Activated CD4-positive, alpha-beta memory T cell treated with anti-CD3 and anti-CD28 coated beads, Interleukin-2, amount 10 ng/mL, durations not matched to agents 7 days and 5 days (primary cell): ENCODE measurements at regions not wholly inside any gene's neighbourhood (a gene's known extent, or its start where the extent isn't known, plus 50 kb on each side); places are given as distances from the start of the nearest gene placed in this dataset.

Experiments
- CTCF ChIA-PET: fragments of 350-600 bp; sonication (Branson Sonifier 250); formaldehyde crosslinking; loops from one replicate; lab custom pipeline; 2021; ENCODE audit warnings: antibody characterized with exemption, inconsistent platforms; lab: Charles Lee
- POLR2A ChIA-PET: fragments of 350-600 bp; sonication (Branson Sonifier 250); formaldehyde crosslinking; loops from one replicate; lab custom pipeline; 2021; ENCODE audit warnings: antibody characterized with exemption; lab: Charles Lee
- DNase-seq: peaks from one replicate; pipeline ENCODE4 v3.0.0-alpha.2; 2020
- H3K27ac Mint-ChIP-seq: one replicate; pipeline ENCODE4 v1.8.0; 2021; ENCODE audit warnings: mild to moderate bottlenecking, mixed read lengths
- H3K27me3 Mint-ChIP-seq: one replicate; pipeline ENCODE4 v1.8.0; 2021; ENCODE audit warnings: mixed read lengths
- H3K36me3 Mint-ChIP-seq: one replicate; pipeline ENCODE4 v1.8.0; 2021; ENCODE audit warnings: low read depth, mixed read lengths
- H3K4me1 Mint-ChIP-seq: one replicate; pipeline ENCODE4 v1.8.0; 2021; ENCODE audit warnings: mixed read lengths
- H3K4me3 Mint-ChIP-seq: one replicate; pipeline ENCODE4 v1.8.0; 2021; ENCODE audit warnings: mild to moderate bottlenecking, mixed read lengths
- H3K9me3 Mint-ChIP-seq: one replicate; pipeline ENCODE4 v1.8.0; 2021; ENCODE audit warnings: mixed read lengths

DNA sequence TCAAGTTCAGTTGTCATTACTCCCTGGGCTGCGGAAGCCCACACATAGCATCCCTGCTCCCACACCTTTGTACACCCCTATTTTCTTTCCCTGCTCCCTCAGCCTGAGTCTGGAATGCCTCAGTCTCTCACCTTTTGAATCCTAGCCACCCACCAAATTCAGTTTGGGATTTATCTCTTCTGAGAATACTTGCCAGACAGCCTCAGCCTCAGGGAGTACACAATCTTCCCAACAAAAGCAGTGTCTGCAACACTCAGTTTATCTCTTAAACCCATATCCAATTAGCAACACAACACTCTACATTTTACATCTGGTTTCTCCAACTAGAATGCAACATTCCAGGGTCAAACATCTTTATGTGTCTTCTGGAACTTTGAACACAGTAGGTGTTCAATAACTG, 190.2 kb downstream of the GPAM start:
- no peak overlapping the region for H3K4me3 Mint-ChIP-seq
- DNase-seq: no peak
- CTCF ChIA-PET: no interaction called here
- no peak overlapping the region for H3K27ac Mint-ChIP-seq
- H3K4me1 Mint-ChIP-seq: no peaks in the 10 kb centered on the region
- POLR2A ChIA-PET: no interaction called here
- H3K36me3 Mint-ChIP-seq: no peaks in the 10 kb centered on the region
- no peaks in the 10 kb centered on the region for H3K9me3 Mint-ChIP-seq
- no peaks in the 10 kb centered on the region for H3K27me3 Mint-ChIP-seq

GRCh38 chr10:111993872-111994426, 189.6 kb downstream of the GPAM start:
- no peaks in the 10 kb centered on the region for H3K27me3 Mint-ChIP-seq

DNA sequence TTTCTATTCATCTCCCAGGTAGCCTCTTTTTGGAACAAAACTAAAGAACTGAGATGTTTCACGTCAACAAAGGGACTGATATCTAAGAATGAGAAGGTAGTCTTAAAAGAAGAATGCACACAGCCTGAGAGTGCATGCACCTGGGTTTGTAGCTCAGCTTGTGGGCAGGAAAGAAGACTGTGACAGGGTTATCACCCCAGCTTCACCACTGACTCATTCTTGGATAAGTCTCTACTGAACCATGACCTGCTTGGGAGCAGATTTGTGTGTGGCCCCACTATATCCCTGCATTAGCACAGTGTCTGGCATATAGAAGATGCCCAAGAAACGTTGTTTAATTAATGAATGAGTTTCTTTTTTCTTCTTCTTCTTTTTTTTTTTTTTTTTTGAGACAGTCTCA, 187.5 kb downstream of the GPAM start:
- no peak for DNase-seq
- CTCF ChIA-PET: no interaction called here
- no peaks in the 10 kb centered on the region for H3K36me3 Mint-ChIP-seq
- H3K9me3 Mint-ChIP-seq: no peaks in the 10 kb centered on the region
- no peak overlapping the region for H3K4me3 Mint-ChIP-seq
- no peak overlapping the region for H3K27ac Mint-ChIP-seq
- no peaks in the 10 kb centered on the region for H3K4me1 Mint-ChIP-seq
- H3K27me3 Mint-ChIP-seq: no peaks in the 10 kb centered on the region
- POLR2A ChIA-PET: no interaction called here

More at GRCh38 chr10:111993872-111994426, 189.6 kb downstream of the GPAM start:
- POLR2A ChIA-PET: no interaction called here
- no peak for DNase-seq
- CTCF ChIA-PET: interaction anchor here (1.1 kb wide), 1 partner anchor 13 kb away, joined by 3 read pairs; no protein-coding TSS in a partner anchor
- Mint-ChIP-seq H3K4me3 (no peak overlapping the region), H3K9me3 (no peaks in the 10 kb centered on the region), H3K4me1 (no peaks in the 10 kb centered on the region), H3K27ac (no peak overlapping the region), H3K36me3 (no peaks in the 10 kb centered on the region)

DNA sequence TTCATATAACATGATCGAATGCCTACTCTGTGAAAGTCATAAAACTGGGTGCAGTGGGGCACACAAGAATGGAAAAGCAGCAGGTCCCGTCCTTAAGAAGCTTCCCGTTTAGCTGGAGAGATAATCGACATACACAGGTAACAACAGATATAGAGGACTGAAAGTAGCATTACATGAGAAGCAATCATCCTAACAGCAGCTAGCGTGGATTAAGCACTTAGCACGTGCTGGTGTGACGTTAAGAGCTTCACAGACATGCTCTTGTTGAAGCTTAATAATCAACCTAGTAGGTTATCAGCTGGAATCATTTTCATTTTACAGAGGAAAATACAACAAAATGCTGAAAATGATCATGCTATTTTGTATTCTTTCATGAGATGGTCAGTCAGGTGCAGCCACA, 184.8 kb downstream of the GPAM start:
- Mint-ChIP-seq H3K36me3 (no peaks in the 10 kb centered on the region), H3K4me1 (no peaks in the 10 kb centered on the region), H3K27me3 (no peaks in the 10 kb centered on the region), H3K9me3 (no peaks in the 10 kb centered on the region), H3K4me3 (no peak overlapping the region), H3K27ac (no peak overlapping the region)
- POLR2A ChIA-PET: no interaction called here
- DNase-seq: no peak
- CTCF ChIA-PET: no interaction called here

DNA sequence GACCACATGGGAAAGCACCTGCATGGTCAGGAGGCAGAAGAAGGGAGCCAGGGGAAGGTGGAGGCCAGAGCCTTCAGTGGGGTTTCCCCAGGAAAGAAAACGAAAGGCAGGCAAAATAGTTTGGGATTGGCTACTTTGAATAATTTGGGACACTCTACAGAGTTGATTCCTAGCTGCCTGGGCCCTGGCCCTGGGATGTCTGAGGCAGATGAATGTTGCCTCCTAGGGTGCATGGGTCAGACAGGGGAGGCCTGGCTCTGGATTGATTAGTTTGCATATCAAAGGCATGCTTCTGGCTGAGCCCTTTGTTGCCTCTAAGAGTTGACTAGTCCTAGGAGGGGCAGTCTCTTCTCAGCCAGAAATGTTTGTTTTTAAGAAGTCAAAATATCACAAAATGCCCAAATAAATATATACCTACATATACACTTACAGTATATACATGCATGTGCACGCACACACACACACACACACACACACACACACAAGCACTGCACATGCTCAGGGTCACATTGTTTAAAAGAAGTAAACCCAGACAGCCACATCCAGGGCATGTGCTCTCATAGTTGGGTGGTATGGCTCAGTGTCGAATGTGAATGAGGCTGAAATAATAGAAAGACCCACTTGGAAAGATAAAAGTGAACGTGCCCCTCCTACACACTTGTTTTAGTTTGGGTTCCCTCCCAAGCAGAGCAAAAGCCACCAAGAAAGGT, 184.2 kb downstream of the GPAM start:
- Mint-ChIP-seq H3K36me3 (no peaks in the 10 kb centered on the region), H3K4me1 (no peaks in the 10 kb centered on the region), H3K9me3 (no peaks in the 10 kb centered on the region), H3K27me3 (no peaks in the 10 kb centered on the region), H3K4me3 (no peak overlapping the region), H3K27ac (no peak overlapping the region)
- DNase-seq: no peak
- ChIA-PET CTCF (no interaction called here), POLR2A (no interaction called here)

- no peak for DNase-seq
- CTCF ChIA-PET: no interaction called here
- Mint-ChIP-seq H3K4me1 (no peaks in the 10 kb centered on the region), H3K27me3 (no peaks in the 10 kb centered on the region), H3K9me3 (no peaks in the 10 kb centered on the region), H3K27ac (no peak overlapping the region), H3K4me3 (no peak overlapping the region), H3K36me3 (no peaks in the 10 kb centered on the region)
- POLR2A ChIA-PET: no interaction called here
Measured at GRCh38 chr10:111999915-112000302, 183.7 kb downstream of the GPAM start.

DNA sequence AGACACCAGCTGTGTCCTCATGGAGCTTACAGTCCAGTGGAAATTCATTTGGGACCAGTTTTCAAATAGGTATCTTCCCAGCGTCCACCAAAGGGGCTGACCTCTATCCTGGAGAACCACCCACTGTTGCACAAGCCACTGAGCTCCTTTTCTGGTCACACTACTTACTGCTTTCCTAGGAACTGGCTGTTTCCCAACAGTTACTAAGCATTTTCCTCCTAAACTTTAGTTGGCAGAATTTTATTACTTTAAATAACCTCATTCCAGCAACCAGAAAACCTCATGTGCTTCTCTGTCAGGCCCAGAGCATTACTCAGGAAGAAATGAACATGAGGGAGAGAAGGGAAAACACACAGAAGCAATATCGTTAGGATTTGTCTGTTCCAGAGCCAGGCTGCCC, 183.1 kb downstream of the GPAM start:
- no peak overlapping the region for H3K27ac Mint-ChIP-seq
- no peaks in the 10 kb centered on the region for H3K36me3 Mint-ChIP-seq
- H3K27me3 Mint-ChIP-seq: no peaks in the 10 kb centered on the region
- ChIA-PET POLR2A (no interaction called here), CTCF (no interaction called here)
- no peaks in the 10 kb centered on the region for H3K9me3 Mint-ChIP-seq
- no peaks in the 10 kb centered on the region for H3K4me1 Mint-ChIP-seq
- H3K4me3 Mint-ChIP-seq: no peak overlapping the region
- no peak for DNase-seq

GRCh38 chr10:112002206-112002605, 181.4 kb downstream of the GPAM start:
- no peak for DNase-seq
- Mint-ChIP-seq H3K4me1 (no peaks in the 10 kb centered on the region), H3K36me3 (no peaks in the 10 kb centered on the region), H3K27me3 (no peaks in the 10 kb centered on the region), H3K27ac (no peak overlapping the region), H3K4me3 (no peak overlapping the region), H3K9me3 (no peaks in the 10 kb centered on the region)
- POLR2A ChIA-PET: no interaction called here
- CTCF ChIA-PET: no interaction called here

GRCh38 chr10:112004075-112004474, 179.5 kb downstream of the GPAM start:
- CTCF ChIA-PET: no interaction called here
- Mint-ChIP-seq H3K9me3 (no peaks in the 10 kb centered on the region), H3K36me3 (no peaks in the 10 kb centered on the region), H3K27me3 (no peaks in the 10 kb centered on the region), H3K27ac (no peak overlapping the region), H3K4me1 (no peaks in the 10 kb centered on the region), H3K4me3 (no peak overlapping the region)
- DNase-seq: no peak
- POLR2A ChIA-PET: no interaction called here

GRCh38 chr10:112005044-112005443, 178.5 kb downstream of the GPAM start:
- Mint-ChIP-seq H3K27me3 (no peaks in the 10 kb centered on the region), H3K36me3 (no peaks in the 10 kb centered on the region), H3K27ac (no peak overlapping the region), H3K4me1 (no peaks in the 10 kb centered on the region), H3K9me3 (no peaks in the 10 kb centered on the region), H3K4me3 (no peak overlapping the region)
- ChIA-PET POLR2A (no interaction called here), CTCF (no interaction called here)
- no peak for DNase-seq

DNA sequence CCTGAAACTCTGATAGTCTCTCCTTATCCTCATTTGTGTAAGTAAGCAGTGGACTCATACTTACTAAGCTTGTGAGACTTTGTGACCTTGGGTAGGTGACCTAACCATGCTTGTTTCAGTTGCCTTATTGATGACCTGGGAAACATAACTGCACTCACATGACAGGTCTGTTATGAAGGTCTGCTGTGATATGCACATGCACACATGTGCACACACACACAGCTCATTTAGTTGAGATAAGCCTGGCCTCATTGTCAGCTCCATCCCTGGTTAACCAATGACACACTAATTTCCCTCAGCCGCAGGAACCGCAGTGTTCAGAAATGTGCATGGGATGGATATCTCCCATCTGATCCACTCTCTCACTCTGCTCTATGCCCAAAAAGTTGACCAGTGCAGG, 177.2 kb downstream of the GPAM start:
- Mint-ChIP-seq H3K27me3 (no peaks in the 10 kb centered on the region), H3K4me1 (no peaks in the 10 kb centered on the region), H3K27ac (no peak overlapping the region), H3K36me3 (no peaks in the 10 kb centered on the region), H3K9me3 (no peaks in the 10 kb centered on the region), H3K4me3 (no peak overlapping the region)
- POLR2A ChIA-PET: no interaction called here
- DNase-seq: no peak
- CTCF ChIA-PET: interaction anchor here (1.3 kb wide), 1 partner anchor 12 kb away, joined by 3 read pairs; no protein-coding TSS in a partner anchor

GRCh38 chr10:112006831-112007230, 176.7 kb downstream of the GPAM start:
- Mint-ChIP-seq H3K4me1 (no peaks in the 10 kb centered on the region), H3K36me3 (no peaks in the 10 kb centered on the region), H3K27ac (no peak overlapping the region), H3K9me3 (no peaks in the 10 kb centered on the region), H3K27me3 (no peaks in the 10 kb centered on the region), H3K4me3 (no peak overlapping the region)
- CTCF ChIA-PET: interaction anchor here (1.3 kb wide), 1 partner anchor 12 kb away, joined by 3 read pairs; no protein-coding TSS in a partner anchor
- DNase-seq: no peak
- POLR2A ChIA-PET: no interaction called here

DNA sequence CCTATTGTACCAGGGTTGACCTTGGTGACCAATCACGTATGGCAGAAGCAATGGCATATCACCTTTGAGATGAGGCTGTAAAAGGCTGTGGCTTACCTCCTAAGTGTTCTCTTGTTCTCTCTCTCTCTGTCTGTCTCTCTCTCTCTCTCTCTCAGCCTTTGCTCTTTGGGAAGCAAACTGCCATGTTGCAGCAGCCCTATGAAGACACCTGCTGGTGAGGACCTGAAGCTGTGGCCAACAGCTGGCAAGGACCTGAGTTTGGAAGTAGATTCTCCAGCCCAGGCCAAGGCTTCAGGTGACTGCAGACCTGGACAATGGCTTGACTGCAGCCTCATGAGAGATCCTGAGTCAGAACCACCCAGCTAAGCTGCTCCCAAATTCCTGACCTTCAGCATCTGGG, 161.4 kb downstream of the GPAM start:
- CTCF ChIA-PET: no interaction called here
- H3K36me3 Mint-ChIP-seq: no peaks in the 10 kb centered on the region
- H3K9me3 Mint-ChIP-seq: no peaks in the 10 kb centered on the region
- no peak overlapping the region for H3K27ac Mint-ChIP-seq
- DNase-seq: no peak
- POLR2A ChIA-PET: no interaction called here
- no peaks in the 10 kb centered on the region for H3K4me1 Mint-ChIP-seq
- no peak overlapping the region for H3K4me3 Mint-ChIP-seq
- H3K27me3 Mint-ChIP-seq: no peaks in the 10 kb centered on the region

GRCh38 chr10:112024079-112024478, 159.5 kb downstream of the GPAM start:
- no peak for DNase-seq
- Mint-ChIP-seq H3K36me3 (no peaks in the 10 kb centered on the region), H3K4me1 (no peaks in the 10 kb centered on the region), H3K27ac (no peak overlapping the region), H3K4me3 (no peak overlapping the region), H3K27me3 (no peaks in the 10 kb centered on the region), H3K9me3 (no peaks in the 10 kb centered on the region)
- ChIA-PET POLR2A (no interaction called here), CTCF (no interaction called here)
